HCT116 (cell line): ENCODE measurements at regions not wholly inside any gene's neighbourhood (a gene's known extent, or its start where the extent isn't known, plus 50 kb on each side); places are given as distances from the start of the nearest gene placed in this dataset.

Source experiments
- ATAC-seq: fragments of 200-7000 bp; cut with Tn5 transposase; 2 replicates; pipeline ENCODE4 v1.9.1; 2020; ENCODE audit warnings: mild to moderate bottlenecking, moderate library complexity
- BruUV-seq: library from RNA; stranded (reverse); fragments of 400-500 nt; replicated peaks from 2 replicates; lab custom pipeline; 2021; lab: Mats Ljungman, UMichigan
- CTCF ChIA-PET: fragments of 300-600 bp; sonication (Branson Sonifier 250); formaldehyde crosslinking; loops from one replicate; lab custom pipeline; 2021; ENCODE audit warnings: antibody characterized with exemption; lab: Charles Lee
- POLR2A ChIA-PET: fragments of 300-600, 350-600 bp; sonication (Branson Sonifier 250); formaldehyde crosslinking; loops from one replicate; lab custom pipeline; 2021; ENCODE audit warnings: antibody characterized with exemption; lab: Charles Lee
- RAD21 ChIA-PET, 2 experiments: fragments of 300-600 bp; sonication (Branson Sonifier 250); formaldehyde crosslinking; loops; one replicate each; lab custom pipeline; 2023; ENCODE audit warnings: low total read pairs in 2 of 2; ENCODE audit not compliant: uncharacterized antibody in 2 of 2, unreplicated experiment in 2 of 2, low non-redundant PET in 1 of 2; lab: Charles Lee
- DNase-seq: peaks from one replicate; pipeline ENCODE4 v3.0.0-alpha.2; 2010; ENCODE audit warnings: low read depth, low spot score
- H2AFZ ChIP-seq: fragments of 200-600 bp; shearing (Covaris generic), sonication (generic); 2 replicates; pipeline ENCODE4 v1.6.1; 2017; ENCODE audit warnings: low read depth, mixed run types, mixed read lengths, antibody characterized with exemption, low read length; ENCODE audit not compliant: poor library complexity, severe bottlenecking
- H3K27ac ChIP-seq: 2 replicates; pipeline ENCODE4 v1.5.1; 2012; ENCODE audit warnings: low read depth, low read length
- H3K27me3 ChIP-seq: fragments of 200-600 bp; sonication (generic); 2 replicates; pipeline ENCODE4 v1.6.1; 2016; ENCODE audit warnings: mixed run types, low read length, mixed read lengths; ENCODE audit not compliant: insufficient read depth
- H3K36me3 ChIP-seq, 2 experiments: fragments of 200-500 bp in 1 of 2; fragments of 200-600 bp in 1 of 2; sonication (Bioruptor generic) in 1 of 2; sonication (generic) in 1 of 2; 2 replicates each; pipeline versions ENCODE4 v1.5.1 to v1.6.1; 2014 to 2016; ENCODE audit warnings: low read length in 2 of 2, inconsistent platforms in 1 of 2, mixed read lengths in 1 of 2, mixed run types in 1 of 2; ENCODE audit not compliant: insufficient read depth in 2 of 2, control insufficient read depth in 1 of 2
- H3K4me1 ChIP-seq, 2 experiments: fragments of 200-600 bp in 1 of 2; sonication (generic) in 1 of 2; 2 replicates each; pipeline versions ENCODE4 v1.5.1 to v1.6.1; 2012 to 2017; ENCODE audit warnings: low read length in 2 of 2, inconsistent platforms in 1 of 2, mild to moderate bottlenecking in 1 of 2, mixed read lengths in 1 of 2, mixed run types in 1 of 2, moderate library complexity in 1 of 2; ENCODE audit not compliant: insufficient read depth in 2 of 2, control insufficient read depth in 1 of 2
- H3K4me2 ChIP-seq: fragments of 200-600 bp; sonication (generic); 2 replicates; pipeline ENCODE4 v1.6.1; 2017; ENCODE audit warnings: mixed run types, low read length, mixed read lengths
- H3K4me3 ChIP-seq, 2 experiments: fragments of 200-600 bp in 1 of 2; sonication (generic) in 1 of 2; replicated peaks in 1 of 2; 2 replicates each; pipeline ENCODE4 v1.5.1; 2011 to 2016; ENCODE audit warnings: low read length in 2 of 2, control low read depth in 1 of 2, low read depth in 1 of 2, mild to moderate bottlenecking in 1 of 2, mixed read lengths in 1 of 2, mixed run types in 1 of 2
- H3K79me2 ChIP-seq: fragments of 200-600 bp; sonication (generic); 2 replicates; pipeline ENCODE4 v1.6.1; 2017; ENCODE audit warnings: mild to moderate bottlenecking, mixed run types, low read length, moderate library complexity, mixed read lengths; ENCODE audit not compliant: insufficient read depth
- H3K9ac ChIP-seq: fragments of 200-600 bp; sonication (generic); 2 replicates; pipeline ENCODE4 v1.6.1; 2016; ENCODE audit warnings: low read length, mixed read lengths
- H3K9me2 ChIP-seq: fragments of 200-600 bp; sonication (generic), shearing (Covaris generic); 2 replicates; pipeline ENCODE4 v1.6.1; 2017; ENCODE audit warnings: mixed run types, mild to moderate bottlenecking, moderate library complexity; ENCODE audit not compliant: insufficient read depth
- H3K9me3 ChIP-seq, 2 experiments: fragments of 200-500 bp in 1 of 2; fragments of 200-600 bp in 1 of 2; sonication (Bioruptor generic) in 1 of 2; sonication (generic) in 1 of 2; 2 replicates each; pipeline ENCODE4 v1.6.1; 2014 to 2017; ENCODE audit warnings: low read length in 2 of 2, mixed read lengths in 2 of 2, inconsistent platforms in 1 of 2, low read depth in 1 of 2, mild to moderate bottlenecking in 1 of 2, mixed run types in 1 of 2, moderate library complexity in 1 of 2; ENCODE audit not compliant: control insufficient read depth in 1 of 2, insufficient read depth in 1 of 2
- H4K20me1 ChIP-seq: fragments of 200-600 bp; sonication (generic), shearing (Covaris generic); 2 replicates; pipeline ENCODE4 v1.6.1; 2017; ENCODE audit warnings: mixed run types, mild to moderate bottlenecking, moderate library complexity; ENCODE audit not compliant: insufficient read depth
- EGR1 ChIP-seq: IDR thresholded peaks from 2 replicates; pipeline ENCODE4 v1.6.1; 2012; ENCODE audit warnings: low read depth
- FOSL1 ChIP-seq: IDR thresholded peaks from 2 replicates; pipeline ENCODE4 v1.6.1; 2012; ENCODE audit warnings: low read depth
- JUND ChIP-seq: IDR thresholded peaks from 2 replicates; pipeline ENCODE4 v1.6.1; 2012
- POLR2AphosphoS5 ChIP-seq: IDR thresholded peaks from 2 replicates; pipeline ENCODE4 v1.6.1; 2011; ENCODE audit warnings: mild to moderate bottlenecking, low read depth, low read length, moderate library complexity
- SIN3A ChIP-seq: IDR thresholded peaks from 2 replicates; pipeline ENCODE4 v1.6.1; 2012; ENCODE audit warnings: low read depth
- TCF7L2 ChIP-seq: IDR thresholded peaks from 2 replicates; pipeline ENCODE4 v1.7.0; 2011; ENCODE audit warnings: borderline replicate concordance, inconsistent platforms; ENCODE audit not compliant: insufficient read depth, insufficient read length; ENCODE audit errors: extremely low read depth
- YY1 ChIP-seq: IDR thresholded peaks from 2 replicates; pipeline ENCODE4 v1.6.1; 2011; ENCODE audit warnings: low read length, low read depth, moderate library complexity, mild to moderate bottlenecking; ENCODE audit not compliant: insufficient replicate concordance; ENCODE audit errors: extremely low read depth
- ZFX ChIP-seq: fragments of 450-650 bp; IDR thresholded peaks from 2 replicates; pipeline ENCODE4 v1.6.1; 2017
- ZNF274 ChIP-seq: fragments of 200-500 bp; sonication (Bioruptor generic); IDR thresholded peaks from 2 replicates; pipeline ENCODE4 v1.6.1; 2014; ENCODE audit warnings: mild to moderate bottlenecking, low read depth, low read length, inconsistent platforms
- intact Hi-C: fragments of 100-400 bp; cut with micrococcal nuclease; formaldehyde crosslinking; loops from 2 replicates; pipeline ENCODE4 v1.10.0; 2022
- TF ChIP-seq, protein P1 (sequence below): IDR thresholded peaks from 2 replicates; pipeline ENCODE4 v1.6.1; 2012
- TF ChIP-seq, protein P2 (sequence below): IDR thresholded peaks from 2 replicates; pipeline ENCODE4 v1.6.1; 2012
- TF ChIP-seq, protein P3 (sequence below): IDR thresholded peaks from 2 replicates; pipeline ENCODE4 v1.6.1; 2011; ENCODE audit warnings: mild to moderate bottlenecking, low read length, moderate library complexity; ENCODE audit not compliant: insufficient replicate concordance; ENCODE audit errors: extremely low read depth

DNA sequence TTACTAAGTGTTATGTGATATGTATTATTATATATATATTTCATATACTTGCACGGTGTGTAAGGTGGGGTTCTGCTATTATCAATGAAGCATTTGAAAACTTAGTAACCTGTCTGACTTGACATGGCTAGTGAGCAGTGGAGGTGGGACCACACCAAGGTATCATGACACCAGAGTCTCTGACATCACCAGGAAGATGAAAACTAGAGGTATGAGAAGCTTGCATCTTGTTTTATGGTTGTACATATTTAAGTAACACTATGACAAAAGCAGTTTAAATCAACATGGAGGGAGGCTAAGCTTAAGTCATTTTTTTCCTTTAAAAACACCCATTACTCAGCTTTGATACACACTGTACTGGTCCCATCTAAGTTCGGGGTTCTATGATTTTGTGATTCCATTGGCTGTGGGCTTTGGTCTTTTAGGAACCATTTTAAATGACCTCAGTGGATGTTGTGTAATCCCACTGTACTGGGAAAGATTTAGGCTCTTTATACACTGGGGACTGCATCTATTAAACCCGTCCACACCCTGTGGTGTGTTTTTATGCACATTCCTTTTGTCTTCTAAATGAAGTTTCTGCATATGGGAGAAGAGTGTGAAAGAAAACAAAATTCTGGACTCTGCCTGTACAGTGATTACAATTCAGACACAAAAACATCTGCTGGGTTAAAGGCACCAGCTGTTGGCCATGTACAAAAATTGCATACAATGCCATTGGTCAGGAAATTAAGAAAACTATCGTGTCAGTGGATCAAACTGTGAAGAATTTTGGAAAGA, 570.6 kb downstream of the SPRY1 start:
- H3K9me3 ChIP-seq: no peaks in the 10 kb centered on the region
- no peak overlapping the region for H2AFZ ChIP-seq
- ATAC-seq: no peak
- no peaks in the 10 kb centered on the region for H3K4me1 ChIP-seq
- no peaks in the 10 kb centered on the region for H3K27me3 ChIP-seq
- H3K79me2 ChIP-seq: no peaks in the 10 kb centered on the region
- BruUV-seq: no TSS peak
- no peak overlapping the region for H3K27ac ChIP-seq
- TF ChIP-seq JUND (no peak), ZFX (no peak), YY1 (no peak), TCF7L2 (no peak), SIN3A (no peak), ZNF274 (no peak), EGR1 (no peak), FOSL1 (no peak), POLR2AphosphoS5 (no peak)
- TF ChIP-seq, protein P1, sequence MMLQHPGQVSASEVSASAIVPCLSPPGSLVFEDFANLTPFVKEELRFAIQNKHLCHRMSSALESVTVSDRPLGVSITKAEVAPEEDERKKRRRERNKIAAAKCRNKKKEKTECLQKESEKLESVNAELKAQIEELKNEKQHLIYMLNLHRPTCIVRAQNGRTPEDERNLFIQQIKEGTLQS: no peak
- TF ChIP-seq, protein P2, sequence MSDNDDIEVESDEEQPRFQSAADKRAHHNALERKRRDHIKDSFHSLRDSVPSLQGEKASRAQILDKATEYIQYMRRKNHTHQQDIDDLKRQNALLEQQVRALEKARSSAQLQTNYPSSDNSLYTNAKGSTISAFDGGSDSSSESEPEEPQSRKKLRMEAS: no peak
- TF ChIP-seq, protein P3, sequence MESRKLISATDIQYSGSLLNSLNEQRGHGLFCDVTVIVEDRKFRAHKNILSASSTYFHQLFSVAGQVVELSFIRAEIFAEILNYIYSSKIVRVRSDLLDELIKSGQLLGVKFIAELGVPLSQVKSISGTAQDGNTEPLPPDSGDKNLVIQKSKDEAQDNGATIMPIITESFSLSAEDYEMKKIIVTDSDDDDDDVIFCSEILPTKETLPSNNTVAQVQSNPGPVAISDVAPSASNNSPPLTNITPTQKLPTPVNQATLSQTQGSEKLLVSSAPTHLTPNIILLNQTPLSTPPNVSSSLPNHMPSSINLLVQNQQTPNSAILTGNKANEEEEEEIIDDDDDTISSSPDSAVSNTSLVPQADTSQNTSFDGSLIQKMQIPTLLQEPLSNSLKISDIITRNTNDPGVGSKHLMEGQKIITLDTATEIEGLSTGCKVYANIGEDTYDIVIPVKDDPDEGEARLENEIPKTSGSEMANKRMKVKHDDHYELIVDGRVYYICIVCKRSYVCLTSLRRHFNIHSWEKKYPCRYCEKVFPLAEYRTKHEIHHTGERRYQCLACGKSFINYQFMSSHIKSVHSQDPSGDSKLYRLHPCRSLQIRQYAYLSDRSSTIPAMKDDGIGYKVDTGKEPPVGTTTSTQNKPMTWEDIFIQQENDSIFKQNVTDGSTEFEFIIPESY: no peak
- TF ChIP-seq, all 23 proteins: peak for 0
- ChIA-PET RAD21 (no interaction called here), CTCF (no interaction called here), POLR2A (no interaction called here)
- H3K4me2 ChIP-seq: no peak overlapping the region
- no peak overlapping the region for H3K9ac ChIP-seq
- DNase-seq: no peak
- intact Hi-C loops: no loop called here
- H3K4me3 ChIP-seq: no peak overlapping the region
- no peaks in the 10 kb centered on the region for H3K9me2 ChIP-seq
- no peaks in the 10 kb centered on the region for H3K36me3 ChIP-seq
- H4K20me1 ChIP-seq: no peaks in the 10 kb centered on the region
